WTC11 (cell line): ENCODE measurements at regions not wholly inside any gene's neighbourhood (a gene's known extent, or its start where the extent isn't known, plus 50 kb on each side); places are given as distances from the start of the nearest gene placed in this dataset.

ENCODE experiments used
- ATAC-seq: fragments of 200-7000 bp; cut with Tn5 transposase; 2 replicates; pipeline ENCODE4 v1.10.0; 2021; ENCODE audit warnings: mild to moderate bottlenecking, moderate library complexity
- CTCF ChIA-PET: fragments of 300-600 bp; sonication (Branson Sonifier 250); formaldehyde crosslinking; loops from one replicate; lab custom pipeline; 2021; ENCODE audit warnings: antibody characterized with exemption; lab: Charles Lee
- POLR2A ChIA-PET: fragments of 350-600 bp; sonication (Branson Sonifier 250); formaldehyde crosslinking; loops from one replicate; lab custom pipeline; 2021; ENCODE audit warnings: antibody characterized with exemption; lab: Charles Lee
- DNase-seq: peaks from one replicate; pipeline ENCODE4 v3.0.0; 2021; ENCODE audit warnings: low spot score
- H3K27ac Mint-ChIP-seq: 2 replicates; pipeline ENCODE4 v1.8.0; 2021; ENCODE audit warnings: mixed read lengths
- H3K27me3 Mint-ChIP-seq: 2 replicates; pipeline ENCODE4 v1.8.0; 2021; ENCODE audit warnings: low read depth, mild to moderate bottlenecking, moderate library complexity, mixed read lengths
- H3K36me3 Mint-ChIP-seq: 2 replicates; pipeline ENCODE4 v1.8.0; 2021; ENCODE audit warnings: mixed read lengths
- H3K4me1 Mint-ChIP-seq: 2 replicates; pipeline ENCODE4 v1.8.0; 2022; ENCODE audit warnings: mixed read lengths
- H3K4me3 Mint-ChIP-seq: 2 replicates; pipeline ENCODE4 v1.8.0; 2021; ENCODE audit warnings: mild to moderate bottlenecking, moderate library complexity, mixed read lengths
- H3K9me3 Mint-ChIP-seq: 2 replicates; pipeline ENCODE4 v1.8.0; 2021; ENCODE audit warnings: mixed read lengths
- CBFB ChIP-seq: sonication (generic); formaldehyde crosslinking; IDR thresholded peaks from 2 replicates; pipeline ENCODE4 v1.8.1; 2022; ENCODE audit warnings: mild to moderate bottlenecking, low read depth, missing genetic modification reagents
- EMX1 ChIP-seq: fragments of 250-450 bp; sonication (Bioruptor Pico); IDR thresholded peaks from 2 replicates; pipeline ENCODE4 v1.8.0; 2021; ENCODE audit warnings: mild to moderate bottlenecking
- ETV6 ChIP-seq: sonication (generic); formaldehyde crosslinking; IDR thresholded peaks from 2 replicates; pipeline ENCODE4 v1.8.1; 2022; ENCODE audit warnings: mild to moderate bottlenecking, missing genetic modification reagents
- FOXP1 ChIP-seq: sonication (generic); formaldehyde crosslinking; IDR thresholded peaks from 2 replicates; pipeline ENCODE4 v1.8.0; 2022; ENCODE audit warnings: missing genetic modification reagents, mild to moderate bottlenecking, moderate library complexity, borderline replicate concordance
- JAZF1 ChIP-seq: fragments of 250-450 bp; sonication (Bioruptor Pico); IDR thresholded peaks from 2 replicates; pipeline ENCODE4 v1.9.0; 2021; ENCODE audit warnings: moderate library complexity, mild to moderate bottlenecking, inconsistent platforms
- MYBL2 ChIP-seq: sonication (generic); formaldehyde crosslinking; IDR thresholded peaks from 2 replicates; pipeline ENCODE4 v1.8.1; 2023; ENCODE audit warnings: mild to moderate bottlenecking, moderate library complexity, missing genetic modification reagents
- NFE2L1 ChIP-seq: sonication (generic); formaldehyde crosslinking; IDR thresholded peaks from 2 replicates; pipeline ENCODE4 v1.8.1; 2023; ENCODE audit warnings: missing genetic modification reagents
- NR1H2 ChIP-seq: sonication (generic); formaldehyde crosslinking; IDR thresholded peaks from 2 replicates; pipeline ENCODE4 v1.9.0; 2021; ENCODE audit warnings: mild to moderate bottlenecking, moderate library complexity, missing genetic modification reagents
- NR3C1 ChIP-seq: sonication (generic); formaldehyde crosslinking; conservative IDR thresholded peaks from 2 replicates; pipeline ENCODE4 v1.8.1; 2023; ENCODE audit warnings: low read depth, mild to moderate bottlenecking, missing genetic modification reagents
- SOX15 ChIP-seq: fragments of 250-450 bp; sonication (Bioruptor Pico); IDR thresholded peaks from 2 replicates; pipeline ENCODE4 v1.9.0; 2021; ENCODE audit warnings: mild to moderate bottlenecking
- TEAD1 ChIP-seq: sonication (generic); formaldehyde crosslinking; IDR thresholded peaks from 2 replicates; pipeline ENCODE4 v1.8.0; 2022; ENCODE audit warnings: mild to moderate bottlenecking, missing genetic modification reagents
- TEAD4 ChIP-seq: sonication (generic); formaldehyde crosslinking; IDR thresholded peaks from 2 replicates; pipeline ENCODE4 v1.8.0; 2022; ENCODE audit warnings: mild to moderate bottlenecking, missing genetic modification reagents
- TF ChIP-seq, protein P1 (sequence below): sonication (generic); formaldehyde crosslinking; IDR thresholded peaks from 2 replicates; pipeline ENCODE4 v1.8.1; 2022; ENCODE audit warnings: low read depth, mild to moderate bottlenecking, moderate library complexity, missing genetic modification reagents, borderline replicate concordance
- TF ChIP-seq, protein P2 (sequence below): sonication (generic); formaldehyde crosslinking; IDR thresholded peaks from 2 replicates; pipeline ENCODE4 v1.8.1; 2023; ENCODE audit warnings: mild to moderate bottlenecking, missing genetic modification reagents, moderate library complexity
- TF ChIP-seq, protein P3 (sequence below): sonication (generic); formaldehyde crosslinking; IDR thresholded peaks from 2 replicates; pipeline ENCODE4 v1.8.1; 2023; ENCODE audit warnings: mild to moderate bottlenecking, missing genetic modification reagents, moderate library complexity
- TF ChIP-seq, protein P4 (sequence below): sonication (generic); formaldehyde crosslinking; IDR thresholded peaks from 2 replicates; pipeline ENCODE4 v1.8.1; 2022; ENCODE audit warnings: low read depth, missing genetic modification reagents, borderline replicate concordance
- TF ChIP-seq, protein P5 (sequence below): sonication (generic); formaldehyde crosslinking; conservative IDR thresholded peaks from 2 replicates; pipeline ENCODE4 v1.8.1; 2022; ENCODE audit warnings: mild to moderate bottlenecking, missing genetic modification reagents
- TF ChIP-seq, protein P6 (sequence below): sonication (generic); formaldehyde crosslinking; IDR thresholded peaks from 2 replicates; pipeline ENCODE4 v1.8.1; 2023; ENCODE audit warnings: mild to moderate bottlenecking, missing genetic modification reagents
- TF ChIP-seq, protein P7 (sequence below): sonication (generic); formaldehyde crosslinking; IDR thresholded peaks from 2 replicates; pipeline ENCODE4 v1.8.1; 2022; ENCODE audit warnings: missing genetic modification reagents, borderline replicate concordance
- TF ChIP-seq, protein P8 (sequence below): sonication (generic); formaldehyde crosslinking; IDR thresholded peaks from 2 replicates; pipeline ENCODE4 v1.8.1; 2022; ENCODE audit warnings: mild to moderate bottlenecking, moderate library complexity, missing genetic modification reagents

DNA sequence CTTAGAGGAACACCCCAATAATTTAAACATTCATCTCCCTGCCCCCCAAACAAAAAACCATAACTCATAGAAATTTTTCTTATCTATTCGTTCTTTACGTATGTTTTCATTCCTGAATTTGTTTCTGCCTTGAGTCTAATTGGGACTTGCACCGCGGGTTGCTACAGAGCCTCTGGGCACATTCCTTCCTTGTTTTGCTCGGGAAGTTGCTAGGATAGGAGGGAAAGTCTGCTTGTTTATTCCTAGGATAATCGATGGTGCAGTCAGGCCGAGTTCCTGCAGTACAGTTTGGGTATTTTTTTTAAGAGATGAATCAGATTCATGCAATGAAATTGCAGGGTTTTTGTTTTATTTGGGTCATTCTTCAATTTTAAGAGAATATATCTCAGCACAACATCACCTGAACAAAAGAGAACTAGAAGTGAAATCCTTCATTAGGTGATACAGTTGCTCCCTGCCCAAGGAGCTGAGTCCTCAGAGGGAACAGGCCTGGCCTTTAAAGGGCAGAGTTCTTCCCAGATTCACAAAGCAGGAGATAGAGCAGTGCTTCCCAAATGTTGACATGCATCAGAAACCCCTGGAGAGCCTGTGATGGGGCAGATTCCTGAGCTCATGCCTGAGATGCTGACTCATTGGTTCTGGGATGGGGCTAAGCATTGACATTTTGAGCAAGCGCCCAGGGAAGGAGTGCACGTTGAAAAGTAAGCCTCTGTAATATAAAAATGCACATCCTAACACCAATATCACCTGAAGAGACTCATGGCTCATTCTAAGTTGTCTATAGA is 114.9 kb upstream of the FAM9B start:
- Mint-ChIP-seq H3K36me3 (peaks cover 21% of the 10 kb centered on the region), H3K27ac (peak overlapping the region; percentile 94), H3K4me1 (peaks cover 56% of the 10 kb centered on the region), H3K4me3 (peak overlapping the region; percentile 40), H3K27me3 (0 out of 2 replicates have a peak, but pooled peaks cover 6% of the 10 kb centered on the region), H3K9me3 (peaks cover 16% of the 10 kb centered on the region)
- CTCF ChIA-PET = no interaction called here
- TF ChIP-seq NR3C1 (no peak), NFE2L1 (CRISPR knock-in tag) (0 out of 2 replicates have a peak, but pooled peaks have one; percentile 21), TEAD4 (CRISPR knock-in tag) (no peak)
- TF ChIP-seq, protein P1, sequence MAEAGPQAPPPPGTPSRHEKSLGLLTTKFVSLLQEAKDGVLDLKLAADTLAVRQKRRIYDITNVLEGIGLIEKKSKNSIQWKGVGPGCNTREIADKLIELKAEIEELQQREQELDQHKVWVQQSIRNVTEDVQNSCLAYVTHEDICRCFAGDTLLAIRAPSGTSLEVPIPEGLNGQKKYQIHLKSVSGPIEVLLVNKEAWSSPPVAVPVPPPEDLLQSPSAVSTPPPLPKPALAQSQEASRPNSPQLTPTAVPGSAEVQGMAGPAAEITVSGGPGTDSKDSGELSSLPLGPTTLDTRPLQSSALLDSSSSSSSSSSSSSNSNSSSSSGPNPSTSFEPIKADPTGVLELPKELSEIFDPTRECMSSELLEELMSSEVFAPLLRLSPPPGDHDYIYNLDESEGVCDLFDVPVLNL (CRISPR knock-in tag) = no peak
- TF ChIP-seq, protein P2, sequence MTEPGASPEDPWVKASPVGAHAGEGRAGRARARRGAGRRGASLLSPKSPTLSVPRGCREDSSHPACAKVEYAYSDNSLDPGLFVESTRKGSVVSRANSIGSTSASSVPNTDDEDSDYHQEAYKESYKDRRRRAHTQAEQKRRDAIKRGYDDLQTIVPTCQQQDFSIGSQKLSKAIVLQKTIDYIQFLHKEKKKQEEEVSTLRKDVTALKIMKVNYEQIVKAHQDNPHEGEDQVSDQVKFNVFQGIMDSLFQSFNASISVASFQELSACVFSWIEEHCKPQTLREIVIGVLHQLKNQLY = no peak
- ATAC-seq (peak; percentile 86), DNase-seq (peak; percentile 18)
- POLR2A ChIA-PET = no interaction called here

DNA sequence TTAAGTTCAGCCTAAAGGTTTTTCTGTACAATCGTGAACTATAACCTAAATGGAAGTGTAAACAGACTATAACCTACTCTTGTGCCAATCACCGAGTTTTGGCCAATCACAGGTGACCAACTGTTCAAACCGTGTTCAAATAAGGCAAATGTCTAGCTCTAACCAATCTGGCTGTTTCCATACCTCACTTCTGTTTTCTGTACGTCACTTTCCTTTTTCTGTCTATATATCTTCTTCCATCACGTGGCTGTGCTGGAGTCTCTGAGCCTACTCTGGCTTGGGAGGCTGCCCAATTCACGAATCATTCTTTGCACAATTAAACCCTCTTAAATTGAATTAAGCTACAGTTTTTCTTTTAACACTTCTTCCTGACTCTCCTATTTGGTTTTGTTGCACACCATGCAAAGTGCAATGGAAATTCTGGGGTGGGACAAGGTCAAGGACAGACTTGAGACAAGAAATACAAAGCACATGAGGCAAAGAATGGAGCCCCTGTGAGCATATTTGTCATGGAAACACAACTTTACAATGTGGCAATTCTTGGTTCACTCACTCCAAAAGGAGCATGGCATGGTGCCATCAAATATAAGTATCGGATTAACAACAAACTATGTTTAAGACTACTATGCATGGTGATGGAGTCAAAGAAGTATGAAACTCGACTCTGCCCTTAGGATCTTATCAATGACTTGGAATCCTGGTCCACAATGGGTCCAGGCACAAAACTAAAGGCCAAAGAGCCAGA is 115.7 kb upstream of the FAM9B start:
- H3K27ac Mint-ChIP-seq = peak overlapping the region; percentile 15; the same call in 1 of the 2 replicates
- peaks cover 16% of the 10 kb centered on the region for H3K9me3 Mint-ChIP-seq
- ChIA-PET CTCF (no interaction called here), POLR2A (no interaction called here)
- DNase-seq = no peak
- ATAC-seq = no peak
- peak overlapping the region; percentile 22; the same call in 1 of the 2 replicates for H3K4me3 Mint-ChIP-seq
- H3K4me1 Mint-ChIP-seq = peaks cover 48% of the 10 kb centered on the region
- H3K36me3 Mint-ChIP-seq = peaks cover 25% of the 10 kb centered on the region
- 0 out of 2 replicates have a peak, but pooled peaks cover 6% of the 10 kb centered on the region for H3K27me3 Mint-ChIP-seq
- TF ChIP-seq CBFB (CRISPR knock-in tag) (no peak), FOXP1 (CRISPR knock-in tag) (no peak), EMX1 (CRISPR knock-in tag) (no peak), ETV6 (CRISPR knock-in tag) (no peak), SOX15 (CRISPR knock-in tag) (no peak), TEAD4 (CRISPR knock-in tag) (no peak), TEAD1 (CRISPR knock-in tag) (no peak), NR1H2 (no peak), MYBL2 (no peak), JAZF1 (CRISPR knock-in tag) (no peak)
- TF ChIP-seq, protein P3, sequence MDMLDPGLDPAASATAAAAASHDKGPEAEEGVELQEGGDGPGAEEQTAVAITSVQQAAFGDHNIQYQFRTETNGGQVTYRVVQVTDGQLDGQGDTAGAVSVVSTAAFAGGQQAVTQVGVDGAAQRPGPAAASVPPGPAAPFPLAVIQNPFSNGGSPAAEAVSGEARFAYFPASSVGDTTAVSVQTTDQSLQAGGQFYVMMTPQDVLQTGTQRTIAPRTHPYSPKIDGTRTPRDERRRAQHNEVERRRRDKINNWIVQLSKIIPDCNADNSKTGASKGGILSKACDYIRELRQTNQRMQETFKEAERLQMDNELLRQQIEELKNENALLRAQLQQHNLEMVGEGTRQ (CRISPR knock-in tag) = no peak
- TF ChIP-seq, protein P4, sequence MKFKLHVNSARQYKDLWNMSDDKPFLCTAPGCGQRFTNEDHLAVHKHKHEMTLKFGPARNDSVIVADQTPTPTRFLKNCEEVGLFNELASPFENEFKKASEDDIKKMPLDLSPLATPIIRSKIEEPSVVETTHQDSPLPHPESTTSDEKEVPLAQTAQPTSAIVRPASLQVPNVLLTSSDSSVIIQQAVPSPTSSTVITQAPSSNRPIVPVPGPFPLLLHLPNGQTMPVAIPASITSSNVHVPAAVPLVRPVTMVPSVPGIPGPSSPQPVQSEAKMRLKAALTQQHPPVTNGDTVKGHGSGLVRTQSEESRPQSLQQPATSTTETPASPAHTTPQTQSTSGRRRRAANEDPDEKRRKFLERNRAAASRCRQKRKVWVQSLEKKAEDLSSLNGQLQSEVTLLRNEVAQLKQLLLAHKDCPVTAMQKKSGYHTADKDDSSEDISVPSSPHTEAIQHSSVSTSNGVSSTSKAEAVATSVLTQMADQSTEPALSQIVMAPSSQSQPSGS = no peak
- TF ChIP-seq, protein P5, sequence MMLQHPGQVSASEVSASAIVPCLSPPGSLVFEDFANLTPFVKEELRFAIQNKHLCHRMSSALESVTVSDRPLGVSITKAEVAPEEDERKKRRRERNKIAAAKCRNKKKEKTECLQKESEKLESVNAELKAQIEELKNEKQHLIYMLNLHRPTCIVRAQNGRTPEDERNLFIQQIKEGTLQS (CRISPR knock-in tag) = no peak
- TF ChIP-seq, protein P6, sequence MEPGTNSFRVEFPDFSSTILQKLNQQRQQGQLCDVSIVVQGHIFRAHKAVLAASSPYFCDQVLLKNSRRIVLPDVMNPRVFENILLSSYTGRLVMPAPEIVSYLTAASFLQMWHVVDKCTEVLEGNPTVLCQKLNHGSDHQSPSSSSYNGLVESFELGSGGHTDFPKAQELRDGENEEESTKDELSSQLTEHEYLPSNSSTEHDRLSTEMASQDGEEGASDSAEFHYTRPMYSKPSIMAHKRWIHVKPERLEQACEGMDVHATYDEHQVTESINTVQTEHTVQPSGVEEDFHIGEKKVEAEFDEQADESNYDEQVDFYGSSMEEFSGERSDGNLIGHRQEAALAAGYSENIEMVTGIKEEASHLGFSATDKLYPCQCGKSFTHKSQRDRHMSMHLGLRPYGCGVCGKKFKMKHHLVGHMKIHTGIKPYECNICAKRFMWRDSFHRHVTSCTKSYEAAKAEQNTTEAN (CRISPR knock-in tag) = no peak
- TF ChIP-seq, protein P7, sequence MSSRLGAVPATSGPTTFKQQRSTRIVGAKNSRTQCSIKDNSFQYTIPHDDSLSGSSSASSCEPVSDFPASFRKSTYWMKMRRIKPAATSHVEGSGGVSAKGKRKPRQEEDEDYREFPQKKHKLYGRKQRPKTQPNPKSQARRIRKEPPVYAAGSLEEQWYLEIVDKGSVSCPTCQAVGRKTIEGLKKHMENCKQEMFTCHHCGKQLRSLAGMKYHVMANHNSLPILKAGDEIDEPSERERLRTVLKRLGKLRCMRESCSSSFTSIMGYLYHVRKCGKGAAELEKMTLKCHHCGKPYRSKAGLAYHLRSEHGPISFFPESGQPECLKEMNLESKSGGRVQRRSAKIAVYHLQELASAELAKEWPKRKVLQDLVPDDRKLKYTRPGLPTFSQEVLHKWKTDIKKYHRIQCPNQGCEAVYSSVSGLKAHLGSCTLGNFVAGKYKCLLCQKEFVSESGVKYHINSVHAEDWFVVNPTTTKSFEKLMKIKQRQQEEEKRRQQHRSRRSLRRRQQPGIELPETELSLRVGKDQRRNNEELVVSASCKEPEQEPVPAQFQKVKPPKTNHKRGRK (CRISPR knock-in tag) = no peak
- TF ChIP-seq, protein P8, sequence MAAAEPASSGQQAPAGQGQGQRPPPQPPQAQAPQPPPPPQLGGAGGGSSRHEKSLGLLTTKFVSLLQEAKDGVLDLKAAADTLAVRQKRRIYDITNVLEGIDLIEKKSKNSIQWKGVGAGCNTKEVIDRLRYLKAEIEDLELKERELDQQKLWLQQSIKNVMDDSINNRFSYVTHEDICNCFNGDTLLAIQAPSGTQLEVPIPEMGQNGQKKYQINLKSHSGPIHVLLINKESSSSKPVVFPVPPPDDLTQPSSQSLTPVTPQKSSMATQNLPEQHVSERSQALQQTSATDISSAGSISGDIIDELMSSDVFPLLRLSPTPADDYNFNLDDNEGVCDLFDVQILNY = no peak
